ENCODE measurements at regions not wholly inside any gene's neighbourhood (a gene's known extent, or its start where the extent isn't known, plus 50 kb on each side); places are given as distances from the start of the nearest gene placed in this dataset.

- Histone ChIP-seq H3K27me3 (ENCODE audit: low read length) (no peaks in the 10 kb centered on the region), H3K36me3 (ENCODE audit: low read depth, low read length) (no peaks in the 10 kb centered on the region), H3K9ac (ENCODE audit: low read length) (no peak overlapping the region), H3F3A (ENCODE audit: low read length, unreplicated experiment) (no peaks in the 10 kb centered on the region), H3K9me3 (ENCODE audit: low read length) (no peaks in the 10 kb centered on the region), H4K20me1 (ENCODE audit: low read length) (no peaks in the 10 kb centered on the region), H2AFZ (ENCODE audit: low read length) (no peak overlapping the region), H3K9me2 (replicated peaks; ENCODE audit: low read length) (no peaks in the 10 kb centered on the region), H3K4me1 (ENCODE audit: insufficient read depth, low read length) (peaks cover 3% of the 10 kb centered on the region; the same call in 1 of the 2 replicates), H3K4me3 (ENCODE audit: low read length) (no peak overlapping the region), H3K27ac (ENCODE audit: low read length) (no peak overlapping the region), H3K79me2 (ENCODE audit: low read length) (no peaks in the 10 kb centered on the region), H3K4me2 (ENCODE audit: low read length) (no peak overlapping the region)
- CTCF ChIA-PET = no interaction called here
- intact Hi-C loops (cut with micrococcal nuclease) = no loop called here
- POLR2A ChIA-PET (ENCODE audit: unreplicated experiment) = no interaction called here
- DNase-seq (no peak), ATAC-seq (no peak)
- no peak for TF ChIP-seq EZH2 (IDR thresholded peaks at IDR 0.05; ENCODE audit: low read length, unreplicated experiment)
- no peak for TF ChIP-seq EZH2phosphoT487 (IDR thresholded peaks at IDR 0.05; ENCODE audit: borderline replicate concordance, low read length)
- TF ChIP-seq, protein P1, sequence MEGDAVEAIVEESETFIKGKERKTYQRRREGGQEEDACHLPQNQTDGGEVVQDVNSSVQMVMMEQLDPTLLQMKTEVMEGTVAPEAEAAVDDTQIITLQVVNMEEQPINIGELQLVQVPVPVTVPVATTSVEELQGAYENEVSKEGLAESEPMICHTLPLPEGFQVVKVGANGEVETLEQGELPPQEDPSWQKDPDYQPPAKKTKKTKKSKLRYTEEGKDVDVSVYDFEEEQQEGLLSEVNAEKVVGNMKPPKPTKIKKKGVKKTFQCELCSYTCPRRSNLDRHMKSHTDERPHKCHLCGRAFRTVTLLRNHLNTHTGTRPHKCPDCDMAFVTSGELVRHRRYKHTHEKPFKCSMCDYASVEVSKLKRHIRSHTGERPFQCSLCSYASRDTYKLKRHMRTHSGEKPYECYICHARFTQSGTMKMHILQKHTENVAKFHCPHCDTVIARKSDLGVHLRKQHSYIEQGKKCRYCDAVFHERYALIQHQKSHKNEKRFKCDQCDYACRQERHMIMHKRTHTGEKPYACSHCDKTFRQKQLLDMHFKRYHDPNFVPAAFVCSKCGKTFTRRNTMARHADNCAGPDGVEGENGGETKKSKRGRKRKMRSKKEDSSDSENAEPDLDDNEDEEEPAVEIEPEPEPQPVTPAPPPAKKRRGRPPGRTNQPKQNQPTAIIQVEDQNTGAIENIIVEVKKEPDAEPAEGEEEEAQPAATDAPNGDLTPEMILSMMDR (conservative IDR thresholded peaks at IDR 0.05; ENCODE audit: low read depth, low read length) = no peak
- BruUV-seq (replicated peaks) = no TSS peak
These were observed 268.8 kb downstream of the SLITRK1 start for GRCh38 chr13:83613524-83613923.

DNA sequence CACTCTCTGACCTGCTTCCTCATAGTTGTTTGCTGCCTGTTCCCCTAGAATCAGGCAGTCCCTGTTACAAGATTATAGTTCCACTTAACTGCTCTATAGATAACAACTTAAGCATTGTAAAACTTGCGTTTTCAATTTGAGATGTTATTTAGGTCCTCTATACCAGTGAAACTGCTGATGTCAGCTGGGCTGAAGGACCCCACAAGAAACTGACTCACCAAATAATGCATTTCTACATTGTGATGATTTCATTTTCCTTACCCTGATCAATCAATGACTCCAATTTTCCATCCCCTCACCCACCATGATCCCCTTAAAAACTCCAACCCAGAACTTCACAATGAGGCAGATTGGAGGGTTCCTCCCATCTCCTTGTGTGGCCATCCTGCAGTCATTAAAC is 280.7 kb downstream of the SLITRK1 start:
- Histone ChIP-seq H3K36me3 (ENCODE audit: low read depth, low read length) (no peaks in the 10 kb centered on the region), H3K27me3 (ENCODE audit: low read length) (no peaks in the 10 kb centered on the region), H3K9ac (ENCODE audit: low read length) (no peak overlapping the region), H3F3A (ENCODE audit: low read length, unreplicated experiment) (no peaks in the 10 kb centered on the region), H3K4me3 (ENCODE audit: low read length) (no peak overlapping the region), H3K27ac (ENCODE audit: low read length) (no peak overlapping the region), H4K20me1 (ENCODE audit: low read length) (no peaks in the 10 kb centered on the region), H3K9me2 (replicated peaks; ENCODE audit: low read length) (no peaks in the 10 kb centered on the region), H3K4me1 (ENCODE audit: insufficient read depth, low read length) (no peaks in the 10 kb centered on the region), H3K79me2 (ENCODE audit: low read length) (no peaks in the 10 kb centered on the region), H2AFZ (ENCODE audit: low read length) (no peak overlapping the region), H3K9me3 (ENCODE audit: low read length) (no peaks in the 10 kb centered on the region), H3K4me2 (ENCODE audit: low read length) (no peak overlapping the region)
- ATAC-seq = no peak
- DNase-seq = no peak
- CTCF ChIA-PET = no interaction called here
- POLR2A ChIA-PET (ENCODE audit: unreplicated experiment) = no interaction called here
- no TSS peak for BruUV-seq (replicated peaks)
- intact Hi-C loops (cut with micrococcal nuclease) = no loop called here
- TF ChIP-seq EZH2 (IDR thresholded peaks at IDR 0.05; ENCODE audit: low read length, unreplicated experiment) = no peak
- TF ChIP-seq, protein P1 (conservative IDR thresholded peaks at IDR 0.05; ENCODE audit: low read depth, low read length) = no peak
- TF ChIP-seq EZH2phosphoT487 (IDR thresholded peaks at IDR 0.05; ENCODE audit: borderline replicate concordance, low read length) = no peak

DNA sequence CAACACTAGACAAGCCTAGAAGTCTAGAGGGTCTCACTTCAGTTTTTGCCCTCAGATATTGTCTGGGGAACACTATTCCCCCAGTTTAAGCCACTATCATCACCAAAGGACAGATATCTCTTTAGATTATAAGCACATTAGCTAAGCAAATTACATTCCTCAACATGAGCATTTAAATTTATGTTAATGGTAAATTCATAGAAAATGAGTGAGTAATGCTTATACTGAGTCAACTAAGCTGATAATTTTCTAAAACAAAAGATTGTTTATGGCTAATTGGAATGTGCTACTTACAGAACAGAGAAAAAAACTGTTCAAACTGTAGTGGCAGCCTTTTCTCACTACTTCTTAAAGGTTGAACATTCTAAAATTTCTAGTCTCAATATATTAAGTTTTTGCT is 290.2 kb downstream of the SLITRK1 start:
- Histone ChIP-seq H3K36me3 (ENCODE audit: low read depth, low read length) (no peaks in the 10 kb centered on the region), H3K9ac (ENCODE audit: low read length) (no peak overlapping the region), H3K4me2 (ENCODE audit: low read length) (no peak overlapping the region), H3K4me1 (ENCODE audit: insufficient read depth, low read length) (no peaks in the 10 kb centered on the region), H3K27me3 (ENCODE audit: low read length) (no peaks in the 10 kb centered on the region), H2AFZ (ENCODE audit: low read length) (no peak overlapping the region), H3K79me2 (ENCODE audit: low read length) (no peaks in the 10 kb centered on the region), H3K4me3 (ENCODE audit: low read length) (no peak overlapping the region), H3K9me2 (replicated peaks; ENCODE audit: low read length) (no peaks in the 10 kb centered on the region), H3F3A (ENCODE audit: low read length, unreplicated experiment) (no peaks in the 10 kb centered on the region), H3K27ac (ENCODE audit: low read length) (no peak overlapping the region), H4K20me1 (ENCODE audit: low read length) (no peaks in the 10 kb centered on the region), H3K9me3 (ENCODE audit: low read length) (no peaks in the 10 kb centered on the region)
- DNase-seq (no peak), ATAC-seq (no peak)
- ChIA-PET CTCF (no interaction called here), POLR2A (ENCODE audit: unreplicated experiment) (no interaction called here)
- TF ChIP-seq, protein P1 (conservative IDR thresholded peaks at IDR 0.05; ENCODE audit: low read depth, low read length) = no peak
- TF ChIP-seq EZH2 (IDR thresholded peaks at IDR 0.05; ENCODE audit: low read length, unreplicated experiment) = no peak
- no peak for TF ChIP-seq EZH2phosphoT487 (IDR thresholded peaks at IDR 0.05; ENCODE audit: borderline replicate concordance, low read length)
- no TSS peak for BruUV-seq (replicated peaks)
- intact Hi-C loops (cut with micrococcal nuclease) = no loop called here
